Omental fat pad (tissue), 3 donors: ENCODE measurements at regions not wholly inside any gene's neighbourhood (a gene's known extent, or its start where the extent isn't known, plus 50 kb on each side); places are given as distances from the start of the nearest gene placed in this dataset.

Source experiments
- ATAC-seq: fragments of 150-250 bp; one replicate; pipeline ENCODE4 v1.9.1; 2016; ENCODE audit warnings: mild to moderate bottlenecking, moderate library complexity; ENCODE audit not compliant: low FRiP score
- DNase-seq: peaks from one replicate; pipeline ENCODE4 v3.0.0-alpha.2; 2019; ENCODE audit warnings: low spot score
- TF ChIP-seq, protein P1 (sequence below), 3 donors: fragments of 450-650 bp; IDR thresholded peaks; one replicate each; pipeline ENCODE4 v1.5.1; 2016 to 2017; ENCODE audit warnings: antibody characterized with exemption in 3 of 3, mild to moderate bottlenecking in 3 of 3, moderate library complexity in 2 of 3

- no peak for ATAC-seq
- TF ChIP-seq, protein P1, sequence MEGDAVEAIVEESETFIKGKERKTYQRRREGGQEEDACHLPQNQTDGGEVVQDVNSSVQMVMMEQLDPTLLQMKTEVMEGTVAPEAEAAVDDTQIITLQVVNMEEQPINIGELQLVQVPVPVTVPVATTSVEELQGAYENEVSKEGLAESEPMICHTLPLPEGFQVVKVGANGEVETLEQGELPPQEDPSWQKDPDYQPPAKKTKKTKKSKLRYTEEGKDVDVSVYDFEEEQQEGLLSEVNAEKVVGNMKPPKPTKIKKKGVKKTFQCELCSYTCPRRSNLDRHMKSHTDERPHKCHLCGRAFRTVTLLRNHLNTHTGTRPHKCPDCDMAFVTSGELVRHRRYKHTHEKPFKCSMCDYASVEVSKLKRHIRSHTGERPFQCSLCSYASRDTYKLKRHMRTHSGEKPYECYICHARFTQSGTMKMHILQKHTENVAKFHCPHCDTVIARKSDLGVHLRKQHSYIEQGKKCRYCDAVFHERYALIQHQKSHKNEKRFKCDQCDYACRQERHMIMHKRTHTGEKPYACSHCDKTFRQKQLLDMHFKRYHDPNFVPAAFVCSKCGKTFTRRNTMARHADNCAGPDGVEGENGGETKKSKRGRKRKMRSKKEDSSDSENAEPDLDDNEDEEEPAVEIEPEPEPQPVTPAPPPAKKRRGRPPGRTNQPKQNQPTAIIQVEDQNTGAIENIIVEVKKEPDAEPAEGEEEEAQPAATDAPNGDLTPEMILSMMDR (IDR thresholded peaks at IDR 0.05) = no peak
- no peak for DNase-seq
Measured at GRCh38 chr19:31146546-31147183, 202.6 kb downstream of the TSHZ3 start.

- ATAC-seq = no peak
- DNase-seq = no peak
- TF ChIP-seq, protein P1 (IDR thresholded peaks at IDR 0.05) = no peak
Measured at GRCh38 chr19:31146015-31146414, 203.2 kb downstream of the TSHZ3 start.

GRCh38 chr19:31145007-31145406, 204.2 kb downstream of the TSHZ3 start:
- TF ChIP-seq, protein P1 (IDR thresholded peaks at IDR 0.05) = no peak
- DNase-seq = no peak
- ATAC-seq = no peak

DNA sequence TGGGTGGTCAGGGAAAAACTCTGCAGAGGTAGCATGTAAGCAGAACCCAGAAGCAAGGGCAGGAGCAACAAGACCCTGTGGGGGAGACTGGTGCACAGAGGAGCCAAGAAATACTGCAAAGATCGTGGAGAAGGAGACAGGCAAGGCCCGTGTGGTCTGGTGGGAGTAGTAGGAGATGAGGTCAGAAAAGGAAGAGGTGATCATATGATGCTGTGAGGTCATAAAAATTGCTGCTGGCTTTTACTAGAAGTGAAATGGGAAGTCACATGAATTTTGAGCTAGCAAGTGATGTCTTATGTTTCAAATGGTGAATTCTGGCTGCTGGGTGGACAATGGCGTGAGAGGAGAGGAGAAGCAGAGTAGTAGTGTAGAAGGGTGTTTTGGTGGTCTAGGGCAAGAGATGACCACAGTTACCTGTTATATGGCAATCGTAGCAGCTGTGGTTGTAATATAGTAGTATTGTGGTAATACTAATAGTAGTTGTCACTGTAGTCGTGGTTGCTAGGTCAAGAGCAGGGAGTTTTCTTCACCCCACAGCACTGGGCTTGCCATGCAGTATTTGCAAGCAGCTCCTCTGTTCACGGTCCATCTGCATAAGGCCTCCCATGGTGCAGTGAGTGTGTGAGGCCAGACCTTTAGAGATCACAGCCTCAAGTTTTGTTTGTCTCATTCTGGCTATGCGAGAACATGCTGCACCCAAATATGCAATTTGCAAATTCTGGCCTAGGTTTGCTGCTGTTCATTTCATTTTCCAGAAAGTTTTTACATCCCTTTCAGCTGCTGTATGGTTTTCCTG, 205.0 kb downstream of the TSHZ3 start:
- TF ChIP-seq, protein P1 (IDR thresholded peaks at IDR 0.05) = no peak
- DNase-seq (no peak), ATAC-seq (no peak)

DNA sequence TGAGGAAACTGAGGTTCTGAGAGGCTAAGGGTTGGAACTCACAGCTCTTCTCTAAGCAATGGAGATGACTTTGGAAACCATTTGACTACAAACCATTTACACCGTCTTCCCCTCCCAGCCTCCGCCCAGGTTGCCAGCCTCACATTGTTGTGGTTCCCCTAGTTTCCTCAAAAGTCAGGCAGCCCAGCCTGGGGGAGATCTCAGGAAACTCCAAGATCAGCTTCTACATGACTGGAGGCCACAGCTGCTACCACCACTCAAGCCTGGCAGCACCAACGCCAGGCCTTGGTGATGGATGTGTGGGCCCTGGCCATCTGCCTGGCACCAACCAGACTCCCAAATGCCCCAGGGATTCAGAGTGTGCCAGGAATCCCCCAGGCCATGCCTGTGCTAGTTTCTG, 207.9 kb downstream of the TSHZ3 start:
- TF ChIP-seq, protein P1 (IDR thresholded peaks at IDR 0.05) = no peak

DNA sequence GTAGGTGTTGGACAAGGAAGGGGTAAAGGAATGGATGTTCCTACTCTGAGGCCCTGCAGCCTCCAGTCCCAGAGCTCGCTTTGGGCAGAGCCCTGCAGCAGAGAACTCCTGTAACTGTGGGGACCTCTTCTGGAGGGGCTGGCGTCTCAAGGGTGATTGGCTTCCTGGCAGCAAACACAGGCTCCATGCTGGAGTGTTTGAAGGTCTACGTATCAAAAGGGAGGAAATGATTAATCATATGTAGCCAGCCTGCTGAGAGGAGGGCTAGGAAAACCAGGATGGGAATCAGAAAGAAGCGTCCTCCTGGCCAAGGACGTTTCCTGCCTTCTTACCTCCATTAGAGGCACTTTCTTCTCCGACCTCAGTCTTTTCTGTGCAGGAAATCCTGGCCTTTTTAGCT, 208.5 kb downstream of the TSHZ3 start:
- DNase-seq (no peak), ATAC-seq (no peak)
- TF ChIP-seq, protein P1 (IDR thresholded peaks at IDR 0.05) = no peak

More for the DNA sequence above, 207.9 kb downstream of the TSHZ3 start:
- DNase-seq (no peak), ATAC-seq (no peak)
